ENCODE measurements at regions not wholly inside any gene's neighbourhood (a gene's known extent, or its start where the extent isn't known, plus 50 kb on each side); places are given as distances from the start of the nearest gene placed in this dataset.

GRCh38 chr2:15009681-15010080 lies 377.2 kb downstream of the LRATD1 start:
- no peaks in the 10 kb centered on the region for H3K23me2 ChIP-seq (ENCODE audit: low read depth, low read length)
- no peak overlapping the region for H2BK12ac ChIP-seq (ENCODE audit: low read depth, low read length)
- no peak overlapping the region for H3K18ac ChIP-seq (ENCODE audit: extremely low read depth, low read length)
- H3K9ac ChIP-seq (replicated peaks in 1 of 4; ENCODE audit: extremely low read depth in 1 of 4, low read depth in 3 of 4, low read length in 3 of 4), result no peak overlapping the region
- no peak overlapping the region for H3K4me3 ChIP-seq (ENCODE audit: extremely low read depth in 1 of 4, insufficient read depth in 2 of 4, low read depth in 3 of 4, low read length in 4 of 4)
- no peak overlapping the region for H4K5ac ChIP-seq (ENCODE audit: insufficient read length, low read depth, low read length)
- H3K27ac ChIP-seq (ENCODE audit: low read depth, low read length), result no peak overlapping the region
- FAIRE-seq (no peak), DNase-seq (ENCODE audit: low read depth in 1 of 2, low spot score in 2 of 2) (no peak)
- H3K4me1 ChIP-seq (replicated peaks in 1 of 4; ENCODE audit: control insufficient read depth in 3 of 4, insufficient read depth in 4 of 4, low read length in 3 of 4), result no peaks in the 10 kb centered on the region
- H3K27me3 ChIP-seq (replicated peaks in 1 of 4; ENCODE audit: control insufficient read depth in 3 of 4, extremely low read depth in 1 of 4, insufficient read depth in 3 of 4, low read length in 3 of 4), result no peaks in the 10 kb centered on the region
- H2BK15ac ChIP-seq (ENCODE audit: low read length), result no peak overlapping the region
- H2AFZ ChIP-seq (ENCODE audit: low read length), result no peak overlapping the region
- TF ChIP-seq, protein P1, sequence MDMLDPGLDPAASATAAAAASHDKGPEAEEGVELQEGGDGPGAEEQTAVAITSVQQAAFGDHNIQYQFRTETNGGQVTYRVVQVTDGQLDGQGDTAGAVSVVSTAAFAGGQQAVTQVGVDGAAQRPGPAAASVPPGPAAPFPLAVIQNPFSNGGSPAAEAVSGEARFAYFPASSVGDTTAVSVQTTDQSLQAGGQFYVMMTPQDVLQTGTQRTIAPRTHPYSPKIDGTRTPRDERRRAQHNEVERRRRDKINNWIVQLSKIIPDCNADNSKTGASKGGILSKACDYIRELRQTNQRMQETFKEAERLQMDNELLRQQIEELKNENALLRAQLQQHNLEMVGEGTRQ (IDR thresholded peaks at IDR 0.05; ENCODE audit: low read length), result no peak
- TF ChIP-seq TBP (IDR thresholded peaks at IDR 0.05; ENCODE audit: low read depth, low read length), result no peak
- no peak for TF ChIP-seq JUN (IDR thresholded peaks at IDR 0.05; ENCODE audit: low read depth, low read length)
- no peak for TF ChIP-seq FOSL1 (IDR thresholded peaks at IDR 0.05; ENCODE audit: insufficient read depth, low read depth, low read length)
- no peak for TF ChIP-seq SAP30 (IDR thresholded peaks at IDR 0.05; ENCODE audit: insufficient read depth, insufficient replicate concordance, low read length)
- no peak for TF ChIP-seq EZH2 (IDR thresholded peaks at IDR 0.05; ENCODE audit: low read depth, low read length, severe bottlenecking)
- TF ChIP-seq HDAC2 (IDR thresholded peaks at IDR 0.05; ENCODE audit: borderline replicate concordance in 1 of 2, low read depth in 2 of 2, low read length in 2 of 2), result no peak
- no peak for TF ChIP-seq SP1 (IDR thresholded peaks at IDR 0.05; ENCODE audit: low read depth, low read length)
- TF ChIP-seq SUZ12 (IDR thresholded peaks at IDR 0.05; ENCODE audit: low read length), result no peak
- TF ChIP-seq SP4 (IDR thresholded peaks at IDR 0.05; ENCODE audit: low read length), result no peak
- TF ChIP-seq BRCA1 (IDR thresholded peaks at IDR 0.05; ENCODE audit: low read depth, low read length), result no peak
- TF ChIP-seq GABPA (IDR thresholded peaks at IDR 0.05; ENCODE audit: borderline replicate concordance, insufficient read depth, low read length), result no peak
- no peak overlapping the region for H2BK120ac ChIP-seq (replicated peaks; ENCODE audit: low read depth, low read length)
- no peak overlapping the region for H4K91ac ChIP-seq (replicated peaks; ENCODE audit: insufficient read length, low read length)
- ChIA-PET CTCF (ENCODE audit: partially characterized antibody) (no interaction called here), POLR2A (ENCODE audit: partially characterized antibody) (no interaction called here)
- no peak overlapping the region for H2AK5ac ChIP-seq (ENCODE audit: low read depth, low read length)
- no peak overlapping the region for H3K23ac ChIP-seq (ENCODE audit: insufficient read length)
- H2BK5ac ChIP-seq (ENCODE audit: low read depth, low read length), result no peak overlapping the region
- no peak overlapping the region for H3K56ac ChIP-seq (replicated peaks; ENCODE audit: insufficient read length, low read depth, low read length)
- no peaks in the 10 kb centered on the region for H3K79me2 ChIP-seq (ENCODE audit: control insufficient read depth in 1 of 2, insufficient read depth in 2 of 2, low read length in 2 of 2)
- no peaks in the 10 kb centered on the region for H4K20me1 ChIP-seq (replicated peaks in 1 of 2; ENCODE audit: control insufficient read depth in 1 of 2, insufficient read depth in 2 of 2, low read length in 2 of 2)
- WGBS, 2 experiments (ENCODE audit: extremely low coverage in 1 of 2, insufficient coverage in 1 of 2, insufficient read length in 1 of 2, insufficient replicate concordance in 2 of 2, low coverage in 1 of 2, low lambda C conversion rate in 2 of 2, missing lambda C conversion rate in 1 of 2), result 88% methylated on average over 4 of the region's 4 CpGs; no CpG with 5 or more reads in 1 of the 2 experiments
- no peaks in the 10 kb centered on the region for H3K36me3 ChIP-seq (ENCODE audit: control insufficient read depth in 2 of 4, insufficient read depth in 4 of 4, low read length in 3 of 4)
- no peak overlapping the region for H3K4ac ChIP-seq (replicated peaks; ENCODE audit: insufficient read length, low read depth, low read length)
- no peaks in the 10 kb centered on the region for H3K9me3 ChIP-seq (ENCODE audit: insufficient read depth in 2 of 2, low read depth in 1 of 2, low read length in 1 of 2)
- H3K4me2 ChIP-seq (ENCODE audit: insufficient read depth in 1 of 2, low read depth in 2 of 2, low read length in 2 of 2), result no peak overlapping the region
- no peaks in the 10 kb centered on the region for H3K79me1 ChIP-seq (ENCODE audit: low read depth, low read length)
- H3K14ac ChIP-seq (ENCODE audit: insufficient read length), result no peak overlapping the region
- no peak overlapping the region for H2BK20ac ChIP-seq (ENCODE audit: low read length)
- no peak overlapping the region for H4K8ac ChIP-seq (ENCODE audit: extremely low read depth, insufficient read depth, low read length)
